GM12878 (cell line): ENCODE measurements at regions not wholly inside any gene's neighbourhood (a gene's known extent, or its start where the extent isn't known, plus 50 kb on each side); places are given as distances from the start of the nearest gene placed in this dataset.
"Not testable (repeated sequence)": the region's sequence is repeated elsewhere in the genome, so short reads cannot be mapped to it uniquely, and the experiment has no call there.

Source experiments
- PAX5 ChIP-seq: IDR thresholded peaks from 2 replicates; pipeline ENCODE4 v1.6.1; 2011; ENCODE audit warnings: low read depth, low read length, borderline replicate concordance
- POLR2A ChIP-seq: IDR thresholded peaks from 2 replicates; pipeline ENCODE4 v1.6.1; 2011; ENCODE audit warnings: low read depth, mild to moderate bottlenecking, low read length

DNA sequence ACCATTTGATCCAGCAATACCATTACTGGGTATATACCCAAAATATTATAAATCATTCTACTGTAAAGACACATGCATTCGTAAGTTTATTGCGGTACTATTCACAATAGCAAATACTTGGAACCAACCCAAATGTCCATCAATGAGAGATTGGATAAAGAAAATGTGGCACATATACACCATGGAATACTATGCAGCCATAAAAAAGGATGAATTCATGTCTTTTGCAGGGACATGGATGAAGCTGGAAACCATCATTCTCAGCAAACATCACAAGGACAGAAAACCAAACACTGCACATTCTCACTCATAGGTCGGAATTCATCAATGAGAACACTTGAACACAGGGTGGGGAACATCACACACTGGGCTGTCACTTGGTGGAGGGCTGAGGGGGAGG lies 221.1 kb upstream of the TBX18 start:
- TF ChIP-seq POLR2A, PAX5: not testable (repeated sequence)
